CD14-positive monocyte (primary cell): ENCODE measurements at regions not wholly inside any gene's neighbourhood (a gene's known extent, or its start where the extent isn't known, plus 50 kb on each side); places are given as distances from the start of the nearest gene placed in this dataset.

Source experiments
- DNase-seq, 3 donors: peaks; one replicate each; pipeline ENCODE4 v3.0.0-alpha.2; 2011 to 2022
- H2AFZ ChIP-seq: 2 replicates; pipeline ENCODE4 v1.6.0; 2012; ENCODE audit warnings: mild to moderate bottlenecking, low read depth, low read length, inconsistent platforms; ENCODE audit not compliant: insufficient read depth, poor library complexity, severe bottlenecking
- H3K27ac ChIP-seq, 2 donors: 1 replicate in 1 of 2; 2 replicates in 1 of 2; pipeline ENCODE4 v1.5.1; 2012 to 2013; ENCODE audit warnings: low read length in 2 of 2, control low read depth in 1 of 2, inconsistent platforms in 1 of 2, low read depth in 1 of 2, mild to moderate bottlenecking in 1 of 2
- H3K27me3 ChIP-seq, 2 donors: one replicate each; pipeline versions ENCODE4 v1.6.0 to v1.6.1; 2011 to 2013; ENCODE audit warnings: low read length in 2 of 2; ENCODE audit not compliant: control insufficient read depth in 2 of 2, insufficient read depth in 2 of 2
- H3K36me3 ChIP-seq, 2 donors: replicated peaks in 1 of 2; 1 replicate in 1 of 2; 2 replicates in 1 of 2; pipeline versions ENCODE4 v1.5.1 to v1.6.1; 2012 to 2013; ENCODE audit warnings: low read length in 2 of 2, control low read depth in 1 of 2, inconsistent platforms in 1 of 2, mild to moderate bottlenecking in 1 of 2; ENCODE audit not compliant: insufficient read depth in 2 of 2, control insufficient read depth in 1 of 2
- H3K4me1 ChIP-seq, 2 donors: 1 replicate in 1 of 2; 2 replicates in 1 of 2; pipeline versions ENCODE4 v1.5.1 to v1.6.1; 2012 to 2013; ENCODE audit warnings: low read length in 2 of 2, control low read depth in 1 of 2, inconsistent platforms in 1 of 2, mild to moderate bottlenecking in 1 of 2, moderate library complexity in 1 of 2; ENCODE audit not compliant: insufficient read depth in 2 of 2, control insufficient read depth in 1 of 2
- H3K4me2 ChIP-seq: replicated peaks from 2 replicates; pipeline ENCODE3; 2012; ENCODE audit warnings: low read length, moderate library complexity, mild to moderate bottlenecking; ENCODE audit not compliant: poor library complexity, severe bottlenecking; ENCODE audit errors: extremely low read depth
- H3K4me3 ChIP-seq, 3 experiments: fragments of 200-600 bp in 1 of 3; sonication (generic) in 1 of 3; replicated peaks in 1 of 3; 1 replicate in 2 of 3; 2 replicates in 1 of 3; pipeline ENCODE4 v1.5.1; 2011 to 2013; ENCODE audit warnings: low read length in 3 of 3, mild to moderate bottlenecking in 3 of 3, control low read depth in 2 of 3, low read depth in 2 of 3, inconsistent platforms in 1 of 3, moderate library complexity in 1 of 3
- H3K79me2 ChIP-seq: 2 replicates; pipeline ENCODE4 v1.6.0; 2012; ENCODE audit warnings: mild to moderate bottlenecking, control low read depth, inconsistent platforms, low read length, moderate library complexity; ENCODE audit not compliant: insufficient read depth
- H3K9ac ChIP-seq: 2 replicates; pipeline ENCODE4 v1.6.0; 2017; ENCODE audit warnings: low read length, mild to moderate bottlenecking; ENCODE audit not compliant: insufficient read depth, poor library complexity, severe bottlenecking
- H3K9me3 ChIP-seq, 2 donors: replicated peaks in 1 of 2; 1 replicate in 1 of 2; 2 replicates in 1 of 2; pipeline versions ENCODE4 v1.5.1 to v1.6.1; 2012 to 2013; ENCODE audit warnings: low read length in 2 of 2, control low read depth in 1 of 2; ENCODE audit not compliant: control insufficient read depth in 1 of 2, insufficient read depth in 1 of 2
- H4K20me1 ChIP-seq: 2 replicates; pipeline ENCODE4 v1.6.0; 2012; ENCODE audit warnings: mild to moderate bottlenecking, low read length, control low read depth, moderate library complexity; ENCODE audit not compliant: insufficient read depth
- H3K27ac Mint-ChIP-seq, 7 donors: one replicate each; pipeline ENCODE4 v1.8.0; 2020; ENCODE audit warnings: mild to moderate bottlenecking in 7 of 7, mixed read lengths in 7 of 7, moderate library complexity in 6 of 7, inconsistent platforms in 2 of 7
- H3K27me3 Mint-ChIP-seq, 3 donors: one replicate each; pipeline ENCODE4 v1.8.0; 2021 to 2022; ENCODE audit warnings: low read depth in 3 of 3, mild to moderate bottlenecking in 3 of 3, mixed read lengths in 3 of 3, moderate library complexity in 3 of 3, inconsistent platforms in 1 of 3
- H3K36me3 Mint-ChIP-seq, 2 donors: one replicate each; pipeline ENCODE4 v1.8.0; 2020; ENCODE audit warnings: mixed read lengths in 2 of 2, inconsistent platforms in 1 of 2, mild to moderate bottlenecking in 1 of 2
- H3K4me1 Mint-ChIP-seq: one replicate; pipeline ENCODE4 v1.8.0; 2020; ENCODE audit warnings: mild to moderate bottlenecking, mixed read lengths
- H3K4me3 Mint-ChIP-seq, 2 donors: one replicate each; pipeline ENCODE4 v1.8.0; 2020; ENCODE audit warnings: mild to moderate bottlenecking in 2 of 2, mixed read lengths in 2 of 2, moderate library complexity in 1 of 2
- H3K9me3 Mint-ChIP-seq, 7 donors: one replicate each; pipeline ENCODE4 v1.8.0; 2020 to 2022; ENCODE audit warnings: mixed read lengths in 7 of 7, mild to moderate bottlenecking in 6 of 7, moderate library complexity in 6 of 7, inconsistent platforms in 2 of 7
- WGBS: methylation state at CpG from one replicate; pipeline ENCODE4 v1.1.5; 2013; ENCODE audit warnings: missing lambda C conversion rate; ENCODE audit not compliant: insufficient coverage; 5-methylcytosine and 5-hydroxymethylcytosine counted together
- intact Hi-C, 2 donors: fragments of 100-400 bp; cut with micrococcal nuclease; formaldehyde crosslinking; loops; one replicate each; pipeline versions ENCODE4 v1.15.0 to v1.15.1; 2023
- TF ChIP-seq, protein P1 (sequence below): fragments of 200-600 bp; IDR thresholded peaks from one replicate; pipeline ENCODE4 v1.8.0; 2022; ENCODE audit warnings: antibody characterized with exemption, mild to moderate bottlenecking

DNA sequence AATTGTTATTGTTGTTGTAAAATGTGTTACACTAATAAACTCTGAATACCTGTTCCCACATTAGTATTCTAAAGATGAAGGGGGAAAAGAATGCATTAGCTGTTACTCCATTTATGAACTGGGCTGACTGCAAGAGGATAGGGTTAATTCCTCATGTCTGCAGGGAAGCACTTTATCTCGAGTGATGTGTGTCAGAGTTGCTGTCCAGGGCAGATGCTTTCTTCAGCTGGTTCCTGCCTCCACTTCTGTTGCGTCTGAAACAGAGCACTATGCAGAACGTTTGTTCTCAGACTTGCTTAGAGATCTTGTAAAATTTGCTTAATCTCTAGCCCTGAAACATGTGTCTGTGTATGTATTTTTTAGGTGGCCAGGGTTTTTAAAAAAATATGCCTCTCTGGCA, 318.8 kb downstream of the SPRY2 start:
- H3K4me3 ChIP-seq: no peak overlapping the region
- H3K27me3 ChIP-seq: no peaks in the 10 kb centered on the region
- H2AFZ ChIP-seq: no peak overlapping the region
- TF ChIP-seq, protein P1, sequence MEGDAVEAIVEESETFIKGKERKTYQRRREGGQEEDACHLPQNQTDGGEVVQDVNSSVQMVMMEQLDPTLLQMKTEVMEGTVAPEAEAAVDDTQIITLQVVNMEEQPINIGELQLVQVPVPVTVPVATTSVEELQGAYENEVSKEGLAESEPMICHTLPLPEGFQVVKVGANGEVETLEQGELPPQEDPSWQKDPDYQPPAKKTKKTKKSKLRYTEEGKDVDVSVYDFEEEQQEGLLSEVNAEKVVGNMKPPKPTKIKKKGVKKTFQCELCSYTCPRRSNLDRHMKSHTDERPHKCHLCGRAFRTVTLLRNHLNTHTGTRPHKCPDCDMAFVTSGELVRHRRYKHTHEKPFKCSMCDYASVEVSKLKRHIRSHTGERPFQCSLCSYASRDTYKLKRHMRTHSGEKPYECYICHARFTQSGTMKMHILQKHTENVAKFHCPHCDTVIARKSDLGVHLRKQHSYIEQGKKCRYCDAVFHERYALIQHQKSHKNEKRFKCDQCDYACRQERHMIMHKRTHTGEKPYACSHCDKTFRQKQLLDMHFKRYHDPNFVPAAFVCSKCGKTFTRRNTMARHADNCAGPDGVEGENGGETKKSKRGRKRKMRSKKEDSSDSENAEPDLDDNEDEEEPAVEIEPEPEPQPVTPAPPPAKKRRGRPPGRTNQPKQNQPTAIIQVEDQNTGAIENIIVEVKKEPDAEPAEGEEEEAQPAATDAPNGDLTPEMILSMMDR: no peak
- H3K4me2 ChIP-seq: no peak overlapping the region
- no peak for DNase-seq
- H3K36me3 Mint-ChIP-seq: no peaks in the 10 kb centered on the region
- H3K36me3 ChIP-seq: no peaks in the 10 kb centered on the region
- no peaks in the 10 kb centered on the region for H3K4me1 Mint-ChIP-seq
- no peaks in the 10 kb centered on the region for H3K79me2 ChIP-seq
- H3K9ac ChIP-seq: no peak overlapping the region
- 72% methylated on average over 2 of the region's 3 CpGs for WGBS
- H3K4me1 ChIP-seq: no peaks in the 10 kb centered on the region
- no peak overlapping the region for H3K4me3 Mint-ChIP-seq
- peaks cover 0 to 12% (median 0%) of the 10 kb centered on the region in 7 donors for H3K9me3 Mint-ChIP-seq
- H3K27me3 Mint-ChIP-seq: no peaks in the 10 kb centered on the region
- no peaks in the 10 kb centered on the region for H4K20me1 ChIP-seq
- no peaks in the 10 kb centered on the region for H3K9me3 ChIP-seq
- H3K27ac ChIP-seq: no peak overlapping the region
- intact Hi-C loops: no loop called here
- H3K27ac Mint-ChIP-seq: no peak overlapping the region

DNA sequence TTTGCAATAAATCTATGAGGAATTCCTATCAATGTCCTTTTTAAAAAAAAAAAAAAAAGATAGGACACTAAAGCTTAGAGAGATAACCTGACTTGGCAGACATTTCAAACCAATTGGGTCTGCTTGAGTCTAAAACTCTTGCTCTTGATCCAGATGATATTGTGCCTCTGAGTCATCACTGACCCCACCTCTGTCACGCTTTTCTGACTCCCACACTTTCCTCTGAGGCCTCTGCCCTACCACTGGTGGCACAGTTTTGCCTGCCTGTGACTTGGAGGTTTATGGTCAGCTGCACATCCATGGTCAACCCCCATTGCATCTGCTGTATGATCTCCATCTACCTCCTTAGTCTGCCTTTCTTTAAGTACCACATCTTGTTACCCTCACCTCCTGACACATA, 328.7 kb downstream of the SPRY2 start:
- no peak overlapping the region for H3K4me2 ChIP-seq

More for the DNA sequence above, 328.7 kb downstream of the SPRY2 start:
- H3K79me2 ChIP-seq: no peaks in the 10 kb centered on the region
- Mint-ChIP-seq H3K27me3 (peaks cover 0 to 3% (median 0%) of the 10 kb centered on the region in 3 donors), H3K4me3 (no peak overlapping the region), H3K4me1 (no peaks in the 10 kb centered on the region), H3K9me3 (peaks cover 0 to 4% (median 0%) of the 10 kb centered on the region in 7 donors), H3K36me3 (no peaks in the 10 kb centered on the region), H3K27ac (peak overlapping the region in 1 of 7 donors; percentile 31)
- no peaks in the 10 kb centered on the region for H3K4me1 ChIP-seq
- intact Hi-C loops: no loop called here
- no peaks in the 10 kb centered on the region for H3K27me3 ChIP-seq
- no peak overlapping the region for H3K9ac ChIP-seq
- no peak overlapping the region for H3K4me3 ChIP-seq
- peak in 1 of 3 donors; percentile 15 for DNase-seq
- 100% methylated on average over 1 of the region's 1 CpG for WGBS
- no peak overlapping the region for H2AFZ ChIP-seq
- H4K20me1 ChIP-seq: no peaks in the 10 kb centered on the region
- no peaks in the 10 kb centered on the region for H3K36me3 ChIP-seq
- TF ChIP-seq, protein P1: no peak
- H3K9me3 ChIP-seq: no peaks in the 10 kb centered on the region
- H3K27ac ChIP-seq: no peak overlapping the region
